HG03442 (cell line): ENCODE measurements at regions not wholly inside any gene's neighbourhood (a gene's known extent, or its start where the extent isn't known, plus 50 kb on each side); places are given as distances from the start of the nearest gene placed in this dataset.
"Not testable (repeated sequence)": the region's sequence is repeated elsewhere in the genome, so short reads cannot be mapped to it uniquely, and the experiment has no call there.

Experiments
- ATAC-seq: cut with Tn5 transposase; IDR thresholded peaks from one replicate; pipeline ENCODE4 v1.9.1; 2021; ENCODE audit warnings: mild to moderate bottlenecking, moderate library complexity; ENCODE audit not compliant: unreplicated experiment

DNA sequence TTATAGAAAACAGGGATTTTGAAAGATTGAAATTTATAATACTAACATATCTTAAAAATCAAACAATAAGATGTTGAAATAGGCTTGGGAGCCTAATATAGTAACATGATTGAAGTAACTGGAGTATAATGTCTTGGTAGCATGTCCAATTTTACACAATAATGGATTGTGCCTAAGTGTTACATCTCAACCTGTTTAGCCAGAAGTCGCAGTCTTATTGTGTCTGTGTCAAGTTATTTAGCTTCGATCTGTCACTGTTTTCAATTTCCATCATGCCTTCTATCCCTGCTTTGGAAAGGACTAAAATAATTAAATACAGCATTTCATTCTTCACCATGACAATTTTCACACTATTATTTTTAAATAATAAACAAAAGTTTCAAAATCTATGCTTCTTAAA lies 1352.2 kb downstream of the SI start:
- no peak for ATAC-seq

DNA sequence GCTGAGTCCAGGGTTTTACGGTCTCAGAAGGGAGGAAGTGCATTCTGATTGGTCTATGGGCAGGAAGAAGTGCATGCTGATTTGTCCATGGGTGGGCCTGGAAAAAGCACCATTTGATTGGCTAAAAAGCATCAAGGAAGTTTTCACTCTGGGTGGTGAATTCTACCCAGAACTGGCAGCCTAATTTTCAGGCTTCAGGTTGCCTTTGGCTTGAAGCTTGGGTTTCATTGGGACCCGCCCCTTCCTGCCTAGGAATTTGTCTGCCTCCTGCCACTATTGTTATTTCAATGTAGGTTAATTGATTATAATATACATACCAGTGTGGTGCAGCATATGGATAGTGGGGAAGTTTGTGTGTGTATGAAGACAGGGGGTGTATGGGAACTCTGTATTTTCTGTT lies 1355.9 kb downstream of the SI start:
- no peak for ATAC-seq

GRCh38 chr3:163721596-163721995 lies 1356.7 kb downstream of the SI start:
- ATAC-seq, result no peak

- no peak for ATAC-seq
These were observed 1360.9 kb downstream of the SI start for GRCh38 chr3:163717377-163717776.

- no peak for ATAC-seq
These were observed 1369.9 kb downstream of the SI start for GRCh38 chr3:163708428-163708827.

- ATAC-seq, result no peak
These were observed 1370.6 kb downstream of the SI start for GRCh38 chr3:163707659-163708058.

DNA sequence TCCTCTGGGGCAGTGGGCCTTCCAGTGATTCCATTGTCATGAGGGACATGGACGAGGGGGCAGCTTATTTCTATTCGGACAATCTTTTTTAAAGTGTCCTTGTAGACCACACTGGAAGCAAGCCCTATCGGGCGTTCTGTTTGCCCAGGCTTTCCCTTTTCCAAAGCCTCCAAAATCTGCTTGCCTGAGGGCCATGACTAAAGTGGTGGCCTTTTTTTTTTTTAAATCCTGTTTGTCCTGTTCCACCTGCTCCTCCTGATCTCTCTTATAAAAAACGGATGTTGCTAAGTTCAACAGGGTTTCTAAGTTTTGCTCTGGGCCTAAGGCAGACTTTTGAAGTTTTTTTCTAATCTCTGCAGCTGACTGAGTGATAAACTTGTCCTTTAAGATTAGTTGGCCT lies 1380.1 kb downstream of the SI start:
- ATAC-seq, result not testable (repeated sequence)

- no peak for ATAC-seq
These were observed 1385.8 kb downstream of the SI start for GRCh38 chr3:163692494-163692893.

- ATAC-seq, result no peak
These were observed 1393.6 kb downstream of the SI start for GRCh38 chr3:163684651-163685050.

DNA sequence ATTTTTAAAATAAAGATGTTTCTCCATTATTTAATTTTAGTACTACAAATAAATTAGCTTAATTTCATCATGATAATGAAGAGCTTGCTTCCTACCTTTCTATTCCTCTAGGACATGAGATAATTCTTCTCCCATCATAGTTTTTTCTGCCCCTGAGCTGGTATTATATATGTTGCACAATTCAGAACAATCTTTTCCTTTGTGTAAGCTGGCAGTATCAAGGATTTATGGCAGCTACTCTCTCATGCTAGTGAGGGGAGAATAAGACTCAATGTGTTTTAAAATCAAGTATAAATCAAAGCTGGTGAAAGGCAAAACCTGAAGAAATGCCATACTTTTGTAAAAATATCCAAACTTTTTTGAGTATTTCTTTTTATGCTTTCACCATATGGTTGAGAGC lies 1405.3 kb downstream of the SI start:
- ATAC-seq, result no peak

DNA sequence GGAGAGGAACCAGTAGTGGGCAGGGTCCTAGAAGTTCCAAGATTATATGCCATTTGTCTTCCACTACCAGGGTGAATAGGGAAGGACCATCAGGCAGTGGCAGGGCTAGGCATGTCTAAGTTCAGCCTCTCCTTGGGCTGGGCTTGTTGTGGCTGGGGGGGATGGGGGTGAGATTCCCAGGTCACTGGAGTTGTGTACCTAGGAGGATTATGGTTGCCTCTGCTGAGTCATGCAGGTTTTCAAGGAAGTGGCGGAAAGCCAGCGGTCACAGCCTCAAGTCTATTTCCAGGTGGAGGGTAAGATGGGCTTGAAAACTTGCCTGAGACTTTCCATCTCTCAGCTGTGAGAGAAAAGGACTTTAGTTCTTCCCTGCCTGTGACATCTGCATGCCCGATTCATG lies 1407.1 kb downstream of the SI start:
- ATAC-seq, result no peak

DNA sequence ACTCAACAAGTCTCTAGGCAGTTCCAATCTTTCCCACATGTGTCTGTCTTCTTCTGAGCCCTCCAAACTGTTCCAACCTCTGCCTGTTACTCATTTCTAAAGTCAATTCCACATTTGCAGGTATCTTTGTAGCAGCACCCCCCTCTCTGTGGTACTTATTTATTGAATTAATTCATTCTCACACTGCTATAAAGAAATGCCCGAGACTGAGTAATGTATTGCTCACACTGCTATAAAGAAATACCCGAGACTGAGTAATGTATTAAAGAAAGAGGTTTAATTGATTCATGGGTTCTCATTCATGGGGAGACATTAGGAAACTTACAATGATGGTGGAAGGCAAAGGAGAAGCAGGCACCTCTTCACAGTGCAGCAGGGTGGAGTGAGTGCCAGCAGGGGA lies 1413.8 kb downstream of the SI start:
- ATAC-seq, result no peak

- no peak for ATAC-seq
These were observed 1421.2 kb downstream of the SI start for GRCh38 chr3:163657088-163657487.

GRCh38 chr3:163655021-163655420 lies 1423.3 kb downstream of the SI start:
- no peak for ATAC-seq

DNA sequence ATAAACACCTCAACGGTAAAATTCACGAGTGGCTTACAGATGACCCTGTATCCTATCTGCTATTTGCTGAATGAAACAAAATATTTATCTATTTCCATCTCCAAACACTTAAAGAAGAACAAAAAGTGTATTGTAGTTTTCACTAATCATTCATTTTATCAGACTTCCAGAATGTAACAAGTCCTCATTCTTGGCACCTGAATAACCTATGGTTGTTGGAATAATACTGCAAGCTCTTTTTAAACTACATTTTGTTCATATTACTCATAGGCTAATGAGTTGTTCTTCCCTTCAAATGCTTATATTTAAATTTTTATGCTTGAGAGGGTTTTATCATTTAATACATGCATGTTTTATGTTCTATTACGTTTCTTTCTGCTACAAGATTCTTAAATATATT lies 1434.1 kb downstream of the SI start:
- ATAC-seq, result no peak

- ATAC-seq, result no peak
These were observed 1445.6 kb downstream of the SI start for GRCh38 chr3:163632722-163633121.

DNA sequence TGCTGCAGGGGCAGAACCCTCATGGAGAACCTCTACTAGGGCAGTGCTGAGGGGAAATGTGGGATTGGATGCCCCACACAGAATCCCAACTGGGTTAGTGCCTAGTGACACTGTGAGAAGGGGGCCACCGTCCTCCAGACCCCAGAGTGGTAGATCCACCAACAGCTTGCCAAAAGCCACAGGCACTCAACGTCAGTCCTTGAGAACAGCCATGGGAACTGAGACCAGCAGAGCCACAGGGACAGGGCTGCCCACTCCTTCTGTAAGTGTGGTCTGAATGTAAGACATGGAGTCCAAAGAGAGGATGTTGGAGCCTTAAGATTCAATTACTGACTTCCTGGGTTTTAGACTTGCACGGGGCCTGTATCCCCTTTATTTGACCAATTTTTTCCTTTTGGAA lies 1451.5 kb downstream of the SI start:
- ATAC-seq, result no peak

GRCh38 chr3:163622384-163622783 lies 1455.9 kb downstream of the SI start:
- ATAC-seq, result no peak

DNA sequence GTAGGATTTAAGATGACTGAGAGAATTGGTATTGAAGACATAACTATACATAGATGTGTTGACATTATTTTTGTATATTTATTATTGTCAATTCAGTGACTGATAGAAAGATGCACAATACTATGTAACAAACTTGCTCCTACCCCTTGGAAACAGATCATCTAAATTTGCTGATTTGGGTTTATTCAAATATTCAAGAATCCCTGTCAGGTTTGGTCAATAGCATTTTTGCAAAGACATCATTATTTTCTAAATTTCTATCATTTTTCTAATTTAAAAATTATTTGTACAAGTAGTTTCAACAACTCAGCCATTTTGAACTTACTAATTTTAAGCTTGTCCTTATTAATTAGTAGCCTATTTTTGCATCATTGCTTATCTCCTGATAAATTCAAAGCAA lies 1463.4 kb downstream of the SI start:
- no peak for ATAC-seq

DNA sequence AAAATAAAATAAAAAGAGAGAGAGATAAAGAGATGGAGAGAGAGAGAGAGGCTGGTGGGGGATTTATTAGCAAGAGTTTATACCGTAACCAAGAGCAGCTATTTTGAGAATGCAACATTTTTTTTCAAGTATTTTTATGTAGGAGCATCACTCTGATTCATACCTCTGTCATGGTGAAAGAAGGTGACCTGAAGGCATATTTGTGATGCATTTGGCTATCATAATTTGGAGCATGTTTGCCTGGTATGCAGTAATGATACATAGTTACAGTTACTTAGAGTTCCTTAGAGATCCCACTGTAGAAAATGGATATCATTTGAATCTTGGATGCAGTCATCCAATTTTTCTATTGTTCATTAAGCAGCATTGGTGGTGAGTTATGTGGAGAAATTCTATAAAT lies 1472.4 kb downstream of the SI start:
- no peak for ATAC-seq

DNA sequence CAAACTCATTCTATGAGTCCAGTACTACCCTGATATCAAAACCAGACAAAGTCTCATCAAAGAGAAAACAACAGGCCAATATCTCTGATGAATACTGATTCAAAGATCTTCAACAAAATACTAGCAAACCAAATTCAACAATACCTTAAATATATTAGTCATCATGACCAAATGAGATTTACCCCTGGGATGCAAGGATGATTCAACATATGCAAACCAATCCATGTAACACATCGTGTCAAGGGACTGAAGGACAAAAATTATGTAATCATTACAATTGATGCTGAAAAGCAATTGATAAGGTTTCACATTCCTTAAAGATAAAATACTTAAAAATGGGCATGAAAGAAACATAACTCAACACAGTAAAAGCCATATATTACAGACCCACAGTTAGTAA lies 1476.9 kb downstream of the SI start:
- ATAC-seq, result no peak

- no peak for ATAC-seq
These were observed 1491.0 kb downstream of the SI start for GRCh38 chr3:163587342-163587741.

- ATAC-seq, result no peak
These were observed 1495.3 kb downstream of the SI start for GRCh38 chr3:163582967-163583366.

- ATAC-seq, result no peak
These were observed 1501.0 kb downstream of the SI start for GRCh38 chr3:163577271-163577670.
